H4 (cell line): ENCODE measurements at regions not wholly inside any gene's neighbourhood (a gene's known extent, or its start where the extent isn't known, plus 50 kb on each side); places are given as distances from the start of the nearest gene placed in this dataset.

Source experiments
- DNase-seq: peaks from one replicate; pipeline ENCODE4 v3.0.0-alpha.2; 2015; ENCODE audit warnings: low spot score

- no peak for DNase-seq
Observed at GRCh38 chr7:38002689-38003088, 82.2 kb downstream of the EPDR1 start.

GRCh38 chr7:38006559-38006958, 86.1 kb downstream of the EPDR1 start:
- DNase-seq: no peak

GRCh38 chr7:38007096-38007495, 86.7 kb downstream of the EPDR1 start:
- DNase-seq: no peak

- DNase-seq: no peak
Observed at GRCh38 chr7:38013246-38013645, 92.8 kb downstream of the EPDR1 start.

- no peak for DNase-seq
Observed at GRCh38 chr7:38016567-38016966, 96.1 kb downstream of the EPDR1 start.

GRCh38 chr7:38017320-38017719, 96.9 kb downstream of the EPDR1 start:
- DNase-seq: no peak

- DNase-seq: peak; percentile 98
Observed at GRCh38 chr7:38020121-38020785, 99.8 kb downstream of the EPDR1 start.

- no peak for DNase-seq
Observed at GRCh38 chr7:38021892-38022291, 101.5 kb downstream of the EPDR1 start.

GRCh38 chr7:38025815-38026214, 105.4 kb downstream of the EPDR1 start:
- DNase-seq: no peak

- no peak for DNase-seq
Observed at GRCh38 chr7:38027884-38028455, 107.5 kb downstream of the EPDR1 start.

- peak; percentile 97 for DNase-seq
Observed at GRCh38 chr7:38034062-38034908, 113.8 kb downstream of the EPDR1 start.

GRCh38 chr7:38040831-38041230, 120.4 kb downstream of the EPDR1 start:
- no peak for DNase-seq

GRCh38 chr7:38049679-38050078, 128.4 kb upstream of the STARD3NL start:
- no peak for DNase-seq

- no peak for DNase-seq
Observed at GRCh38 chr7:38051311-38051710, 126.7 kb upstream of the STARD3NL start.

GRCh38 chr7:38051786-38052185, 126.3 kb upstream of the STARD3NL start:
- no peak for DNase-seq

- no peak for DNase-seq
Observed at GRCh38 chr7:38052786-38053185, 125.3 kb upstream of the STARD3NL start.

GRCh38 chr7:38054199-38054598, 123.8 kb upstream of the STARD3NL start:
- no peak for DNase-seq

- DNase-seq: peak; percentile 79
Observed at GRCh38 chr7:38057829-38058228, 120.2 kb upstream of the STARD3NL start.

GRCh38 chr7:38060116-38060515, 117.9 kb upstream of the STARD3NL start:
- DNase-seq: no peak

- no peak for DNase-seq
Observed at GRCh38 chr7:38060637-38061036, 117.4 kb upstream of the STARD3NL start.

- DNase-seq: no peak
Observed at GRCh38 chr7:38066391-38066790, 111.7 kb upstream of the STARD3NL start.

- peak; percentile 93 for DNase-seq
Observed at GRCh38 chr7:38068461-38068860, 109.6 kb upstream of the STARD3NL start.

GRCh38 chr7:38069052-38069451, 109.0 kb upstream of the STARD3NL start:
- no peak for DNase-seq
